ENCODE measurements at regions not wholly inside any gene's neighbourhood (a gene's known extent, or its start where the extent isn't known, plus 50 kb on each side); places are given as distances from the start of the nearest gene placed in this dataset.

DNA sequence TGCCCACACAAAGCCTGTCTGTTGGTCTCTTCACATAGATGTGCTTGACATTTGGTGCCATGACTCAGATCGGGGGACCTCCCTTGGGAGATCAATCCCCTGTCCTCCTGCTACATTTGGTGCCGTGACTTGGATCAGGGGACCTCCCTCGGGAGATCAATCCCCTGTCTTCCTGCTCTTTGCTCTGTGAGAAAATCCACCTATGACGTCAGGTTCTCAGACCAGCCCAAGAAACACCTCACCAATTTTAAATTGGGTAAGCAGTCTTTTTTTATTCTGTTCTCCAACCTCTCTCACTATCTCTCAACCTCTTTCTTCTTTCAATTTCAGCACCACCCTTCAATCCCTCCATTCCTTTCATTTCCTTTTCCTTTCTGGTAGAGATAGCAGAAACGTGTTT, 159.6 kb upstream of the AGTR2 start:
- CTCF ChIA-PET = no interaction called here

More for the DNA sequence above, 159.6 kb upstream of the AGTR2 start:
- Histone ChIP-seq H2AK5ac (ENCODE audit: low read depth, low read length) (no peak overlapping the region), H3K9me3 (ENCODE audit: control insufficient read depth, insufficient read depth, low read length) (0 out of 2 replicates have a peak, but pooled peaks cover 2% of the 10 kb centered on the region), H4K20me1 (ENCODE audit: insufficient read depth, low read length) (no peaks in the 10 kb centered on the region), H3K79me1 (ENCODE audit: low read depth in 1 of 2, low read length in 2 of 2) (no peaks in the 10 kb centered on the region), H4K5ac (ENCODE audit: low read depth, low read length) (no peak overlapping the region), H3K4me1 (ENCODE audit: control insufficient read depth, insufficient read depth, low read length) (no peaks in the 10 kb centered on the region), H2AK9ac (replicated peaks; ENCODE audit: low read depth, low read length, poor library complexity) (no peak overlapping the region), H2BK20ac (ENCODE audit: low read depth, low read length) (no peak overlapping the region), H4K91ac (ENCODE audit: insufficient read depth, low read depth, low read length) (no peak overlapping the region), H3K18ac (ENCODE audit: low read depth, low read length) (no peak overlapping the region), H3K4ac (ENCODE audit: low read depth, low read length) (no peak overlapping the region), H3K4me2 (ENCODE audit: low read depth, low read length) (no peak overlapping the region), H3K56ac (ENCODE audit: extremely low read depth, insufficient read depth, low read length) (no peak overlapping the region), H3K27ac (ENCODE audit: insufficient read depth, low read length) (no peak overlapping the region), H4K8ac (ENCODE audit: low read depth in 2 of 2, low read length in 2 of 2) (no peak overlapping the region), H2AFZ (replicated peaks; ENCODE audit: low read length, poor library complexity) (no peak overlapping the region), H3K36me3 (ENCODE audit: control insufficient read depth, insufficient read depth, low read length) (no peaks in the 10 kb centered on the region), H3K14ac (replicated peaks; ENCODE audit: low read depth, low read length) (no peak overlapping the region), H2BK5ac (ENCODE audit: low read depth, low read length, poor library complexity, severe bottlenecking) (no peak overlapping the region), H2BK120ac (ENCODE audit: low read depth, low read length) (no peak overlapping the region), H3K27me3 (ENCODE audit: control insufficient read depth, insufficient read depth, low read length) (peaks cover 4% of the 10 kb centered on the region), H3K23ac (ENCODE audit: low read depth, low read length) (no peak overlapping the region), H3K4me3 (ENCODE audit: insufficient read depth, low read depth, low read length) (no peak overlapping the region), H2BK15ac (ENCODE audit: low read depth, low read length) (no peak overlapping the region), H3K9ac (ENCODE audit: low read depth, low read length) (no peak overlapping the region), H3K9me1 (ENCODE audit: insufficient read depth, low read length) (no peaks in the 10 kb centered on the region)
- POLR2A ChIA-PET (ENCODE audit: unreplicated experiment) = no interaction called here
- BruUV-seq (replicated peaks) = no TSS peak
- dilution Hi-C loops (cut with HindIII; ENCODE audit: low sequenced_read_pairs, unreplicated experiment) (no loop called here), in situ Hi-C loops (cut with MboI; ENCODE audit: low sequenced_read_pairs) (no loop called here), intact Hi-C loops (cut with micrococcal nuclease) (no loop called here)
- no peak for TF ChIP-seq CEBPB (IDR thresholded peaks at IDR 0.05; ENCODE audit: low read depth, low read length)
- TF ChIP-seq CHD1 (IDR thresholded peaks at IDR 0.05; ENCODE audit: low read depth, low read length) = no peak
- no peak for TF ChIP-seq MAFK (IDR thresholded peaks at IDR 0.05; ENCODE audit: low read depth, low read length)
- no peak for TF ChIP-seq SMC3 (IDR thresholded peaks at IDR 0.05; ENCODE audit: low read depth, low read length)
- TF ChIP-seq RCOR1 (IDR thresholded peaks at IDR 0.05; ENCODE audit: insufficient replicate concordance, low read length) = no peak
- TF ChIP-seq, protein P1, sequence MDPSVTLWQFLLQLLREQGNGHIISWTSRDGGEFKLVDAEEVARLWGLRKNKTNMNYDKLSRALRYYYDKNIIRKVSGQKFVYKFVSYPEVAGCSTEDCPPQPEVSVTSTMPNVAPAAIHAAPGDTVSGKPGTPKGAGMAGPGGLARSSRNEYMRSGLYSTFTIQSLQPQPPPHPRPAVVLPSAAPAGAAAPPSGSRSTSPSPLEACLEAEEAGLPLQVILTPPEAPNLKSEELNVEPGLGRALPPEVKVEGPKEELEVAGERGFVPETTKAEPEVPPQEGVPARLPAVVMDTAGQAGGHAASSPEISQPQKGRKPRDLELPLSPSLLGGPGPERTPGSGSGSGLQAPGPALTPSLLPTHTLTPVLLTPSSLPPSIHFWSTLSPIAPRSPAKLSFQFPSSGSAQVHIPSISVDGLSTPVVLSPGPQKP (IDR thresholded peaks at IDR 0.05; ENCODE audit: borderline replicate concordance, low read depth, low read length) = no peak
- TF ChIP-seq, protein P2, sequence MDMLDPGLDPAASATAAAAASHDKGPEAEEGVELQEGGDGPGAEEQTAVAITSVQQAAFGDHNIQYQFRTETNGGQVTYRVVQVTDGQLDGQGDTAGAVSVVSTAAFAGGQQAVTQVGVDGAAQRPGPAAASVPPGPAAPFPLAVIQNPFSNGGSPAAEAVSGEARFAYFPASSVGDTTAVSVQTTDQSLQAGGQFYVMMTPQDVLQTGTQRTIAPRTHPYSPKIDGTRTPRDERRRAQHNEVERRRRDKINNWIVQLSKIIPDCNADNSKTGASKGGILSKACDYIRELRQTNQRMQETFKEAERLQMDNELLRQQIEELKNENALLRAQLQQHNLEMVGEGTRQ (IDR thresholded peaks at IDR 0.05; ENCODE audit: low read depth, low read length) = no peak
- no peak for TF ChIP-seq MXI1 (IDR thresholded peaks at IDR 0.05; ENCODE audit: borderline replicate concordance, low read depth, low read length)
- TF ChIP-seq MAZ (IDR thresholded peaks at IDR 0.05; ENCODE audit: borderline replicate concordance, low read depth, low read length) = no peak
- TF ChIP-seq FOS (IDR thresholded peaks at IDR 0.05; ENCODE audit: low read depth, low read length) = no peak
- no peak for TF ChIP-seq NFE2L2 (IDR thresholded peaks at IDR 0.05; ENCODE audit: low read depth, low read length)
- TF ChIP-seq BHLHE40 (IDR thresholded peaks at IDR 0.05; ENCODE audit: low read depth, low read length) = no peak
- no peak for TF ChIP-seq RFX5 (IDR thresholded peaks at IDR 0.05; ENCODE audit: low read depth, low read length)
- TF ChIP-seq, protein P3, sequence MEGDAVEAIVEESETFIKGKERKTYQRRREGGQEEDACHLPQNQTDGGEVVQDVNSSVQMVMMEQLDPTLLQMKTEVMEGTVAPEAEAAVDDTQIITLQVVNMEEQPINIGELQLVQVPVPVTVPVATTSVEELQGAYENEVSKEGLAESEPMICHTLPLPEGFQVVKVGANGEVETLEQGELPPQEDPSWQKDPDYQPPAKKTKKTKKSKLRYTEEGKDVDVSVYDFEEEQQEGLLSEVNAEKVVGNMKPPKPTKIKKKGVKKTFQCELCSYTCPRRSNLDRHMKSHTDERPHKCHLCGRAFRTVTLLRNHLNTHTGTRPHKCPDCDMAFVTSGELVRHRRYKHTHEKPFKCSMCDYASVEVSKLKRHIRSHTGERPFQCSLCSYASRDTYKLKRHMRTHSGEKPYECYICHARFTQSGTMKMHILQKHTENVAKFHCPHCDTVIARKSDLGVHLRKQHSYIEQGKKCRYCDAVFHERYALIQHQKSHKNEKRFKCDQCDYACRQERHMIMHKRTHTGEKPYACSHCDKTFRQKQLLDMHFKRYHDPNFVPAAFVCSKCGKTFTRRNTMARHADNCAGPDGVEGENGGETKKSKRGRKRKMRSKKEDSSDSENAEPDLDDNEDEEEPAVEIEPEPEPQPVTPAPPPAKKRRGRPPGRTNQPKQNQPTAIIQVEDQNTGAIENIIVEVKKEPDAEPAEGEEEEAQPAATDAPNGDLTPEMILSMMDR (conservative IDR thresholded peaks at IDR 0.05; ENCODE audit: low read depth, low read length) = no peak
- no peak for TF ChIP-seq RAD21 (IDR thresholded peaks at IDR 0.05; ENCODE audit: low read length)
- no peak for TF ChIP-seq POLR2A (IDR thresholded peaks at IDR 0.05; ENCODE audit: low read depth, low read length)
- 43% methylated on average over 2 of the region's 5 CpGs; no CpG with 5 or more reads in 1 of the 2 experiments for WGBS, 2 experiments (ENCODE audit: extremely low coverage in 2 of 2, insufficient read length in 1 of 2)
- ATAC-seq (ENCODE audit: low read depth) = no peak
- no peak for DNase-seq
